ENCODE measurements at regions not wholly inside any gene's neighbourhood (a gene's known extent, or its start where the extent isn't known, plus 50 kb on each side); places are given as distances from the start of the nearest gene placed in this dataset.

DNA sequence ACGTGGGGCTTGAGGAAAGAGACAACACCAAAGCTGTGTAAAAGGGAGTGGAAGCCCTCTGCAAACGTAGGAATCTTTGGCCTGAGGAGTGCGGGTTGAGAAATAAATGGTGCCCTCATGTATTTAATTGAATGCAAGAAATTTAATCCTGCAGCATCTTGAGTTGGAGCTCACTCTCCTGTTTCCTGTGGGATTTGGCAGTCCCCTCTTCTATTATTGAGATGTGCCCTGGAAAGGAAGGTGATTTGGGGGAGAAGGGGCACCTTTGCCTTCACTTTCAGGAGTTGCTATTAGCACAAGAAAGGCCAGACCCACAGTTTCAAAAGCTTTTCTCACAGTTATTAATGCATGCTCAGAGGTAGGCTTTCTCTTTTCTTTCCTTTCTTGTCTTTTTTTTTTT lies 201.4 kb upstream of the HDDC2 start:
- TF ChIP-seq, protein P1, sequence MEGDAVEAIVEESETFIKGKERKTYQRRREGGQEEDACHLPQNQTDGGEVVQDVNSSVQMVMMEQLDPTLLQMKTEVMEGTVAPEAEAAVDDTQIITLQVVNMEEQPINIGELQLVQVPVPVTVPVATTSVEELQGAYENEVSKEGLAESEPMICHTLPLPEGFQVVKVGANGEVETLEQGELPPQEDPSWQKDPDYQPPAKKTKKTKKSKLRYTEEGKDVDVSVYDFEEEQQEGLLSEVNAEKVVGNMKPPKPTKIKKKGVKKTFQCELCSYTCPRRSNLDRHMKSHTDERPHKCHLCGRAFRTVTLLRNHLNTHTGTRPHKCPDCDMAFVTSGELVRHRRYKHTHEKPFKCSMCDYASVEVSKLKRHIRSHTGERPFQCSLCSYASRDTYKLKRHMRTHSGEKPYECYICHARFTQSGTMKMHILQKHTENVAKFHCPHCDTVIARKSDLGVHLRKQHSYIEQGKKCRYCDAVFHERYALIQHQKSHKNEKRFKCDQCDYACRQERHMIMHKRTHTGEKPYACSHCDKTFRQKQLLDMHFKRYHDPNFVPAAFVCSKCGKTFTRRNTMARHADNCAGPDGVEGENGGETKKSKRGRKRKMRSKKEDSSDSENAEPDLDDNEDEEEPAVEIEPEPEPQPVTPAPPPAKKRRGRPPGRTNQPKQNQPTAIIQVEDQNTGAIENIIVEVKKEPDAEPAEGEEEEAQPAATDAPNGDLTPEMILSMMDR (conservative IDR thresholded peaks at IDR 0.05 in 1 of 2, IDR thresholded peaks at IDR 0.05 in 1 of 2; ENCODE audit: extremely low read depth in 1 of 2, insufficient read depth in 1 of 2, low read depth in 1 of 2, low read length in 2 of 2), result no peak
- no peak for TF ChIP-seq EZH2 (IDR thresholded peaks at IDR 0.05; ENCODE audit: borderline replicate concordance, low read length)
